ENCODE measurements at regions not wholly inside any gene's neighbourhood (a gene's known extent, or its start where the extent isn't known, plus 50 kb on each side); places are given as distances from the start of the nearest gene placed in this dataset.
"Not testable (repeated sequence)": the region's sequence is repeated elsewhere in the genome, so short reads cannot be mapped to it uniquely, and the experiment has no call there.

GRCh38 chr7:404812-405488 is 114.7 kb downstream of the PDGFA start:
- Histone ChIP-seq H3K36me3 (ENCODE audit: control insufficient read depth, insufficient read depth, low read length) (no peaks in the 10 kb centered on the region), H3K27me3 (ENCODE audit: control insufficient read depth, insufficient read depth, low read length) (no peaks in the 10 kb centered on the region; the same call in 1 of the 2 replicates), H3K27ac (ENCODE audit: low read depth, low read length) (no peak overlapping the region), H3K4me1 (ENCODE audit: control insufficient read depth, insufficient read depth, low read length) (peaks cover 6% of the 10 kb centered on the region; the same call in 1 of the 2 replicates), H3K4me3 (ENCODE audit: low read depth, low read length) (no peak overlapping the region), H3K9ac (ENCODE audit: low read length) (no peak overlapping the region), H3K9me3 (ENCODE audit: control insufficient read depth, insufficient read depth, low read depth, low read length) (peaks cover 17% of the 10 kb centered on the region)

GRCh38 chr7:405489-406211 is 114.0 kb downstream of the PDGFA start:
- Histone ChIP-seq H3K9me3 (ENCODE audit: control insufficient read depth, insufficient read depth, low read depth, low read length) (peaks cover 10% of the 10 kb centered on the region; the same call in 1 of the 2 replicates), H3K27ac (ENCODE audit: low read depth, low read length) (no peak overlapping the region), H3K36me3 (ENCODE audit: control insufficient read depth, insufficient read depth, low read length) (no peaks in the 10 kb centered on the region), H3K27me3 (ENCODE audit: control insufficient read depth, insufficient read depth, low read length) (no peaks in the 10 kb centered on the region; the same call in 1 of the 2 replicates), H3K9ac (ENCODE audit: low read length) (no peak overlapping the region), H3K4me3 (ENCODE audit: low read depth, low read length) (no peak overlapping the region), H3K4me1 (ENCODE audit: control insufficient read depth, insufficient read depth, low read length) (peaks cover 6% of the 10 kb centered on the region; the same call in 1 of the 2 replicates)

- no peaks in the 10 kb centered on the region for H3K36me3 ChIP-seq (ENCODE audit: control insufficient read depth, insufficient read depth, low read length)
- H3K4me1 ChIP-seq (ENCODE audit: control insufficient read depth, insufficient read depth, low read length), result peaks cover 6% of the 10 kb centered on the region; the same call in 1 of the 2 replicates
- H3K4me3 ChIP-seq (ENCODE audit: low read depth, low read length), result no peak overlapping the region
- no peak overlapping the region for H3K9ac ChIP-seq (ENCODE audit: low read length)
- H3K27ac ChIP-seq (ENCODE audit: low read depth, low read length), result no peak overlapping the region
- no peaks in the 10 kb centered on the region; the same call in 1 of the 2 replicates for H3K27me3 ChIP-seq (ENCODE audit: control insufficient read depth, insufficient read depth, low read length)
- no peaks in the 10 kb centered on the region for H3K9me3 ChIP-seq (ENCODE audit: control insufficient read depth, insufficient read depth, low read depth, low read length)
Observed at GRCh38 chr7:407721-408539, 111.7 kb downstream of the PDGFA start.

GRCh38 chr7:408751-409311 is 110.8 kb downstream of the PDGFA start:
- Histone ChIP-seq H3K4me1 (ENCODE audit: control insufficient read depth, insufficient read depth, low read length) (peaks cover 6% of the 10 kb centered on the region; the same call in 1 of the 2 replicates), H3K9ac (ENCODE audit: low read length) (no peak overlapping the region), H3K27me3 (ENCODE audit: control insufficient read depth, insufficient read depth, low read length) (no peaks in the 10 kb centered on the region; the same call in 1 of the 2 replicates), H3K9me3 (ENCODE audit: control insufficient read depth, insufficient read depth, low read depth, low read length) (no peaks in the 10 kb centered on the region), H3K4me3 (ENCODE audit: low read depth, low read length) (no peak overlapping the region), H3K27ac (ENCODE audit: low read depth, low read length) (no peak overlapping the region), H3K36me3 (ENCODE audit: control insufficient read depth, insufficient read depth, low read length) (no peaks in the 10 kb centered on the region)

GRCh38 chr7:409339-410281 is 110.0 kb downstream of the PDGFA start:
- Histone ChIP-seq H3K27me3 (ENCODE audit: control insufficient read depth, insufficient read depth, low read length) (no peaks in the 10 kb centered on the region; the same call in 1 of the 2 replicates), H3K4me1 (ENCODE audit: control insufficient read depth, insufficient read depth, low read length) (peaks cover 6% of the 10 kb centered on the region; the same call in 1 of the 2 replicates), H3K9ac (ENCODE audit: low read length) (no peak overlapping the region), H3K36me3 (ENCODE audit: control insufficient read depth, insufficient read depth, low read length) (no peaks in the 10 kb centered on the region), H3K4me3 (ENCODE audit: low read depth, low read length) (no peak overlapping the region), H3K9me3 (ENCODE audit: control insufficient read depth, insufficient read depth, low read depth, low read length) (no peaks in the 10 kb centered on the region), H3K27ac (ENCODE audit: low read depth, low read length) (no peak overlapping the region)

- Histone ChIP-seq H3K27ac (ENCODE audit: low read depth, low read length) (no peak overlapping the region), H3K9ac (ENCODE audit: low read length) (no peak overlapping the region), H3K9me3 (ENCODE audit: control insufficient read depth, insufficient read depth, low read depth, low read length) (no peaks in the 10 kb centered on the region), H3K4me1 (ENCODE audit: control insufficient read depth, insufficient read depth, low read length) (peaks cover 6% of the 10 kb centered on the region; the same call in 1 of the 2 replicates), H3K27me3 (ENCODE audit: control insufficient read depth, insufficient read depth, low read length) (no peaks in the 10 kb centered on the region), H3K4me3 (ENCODE audit: low read depth, low read length) (no peak overlapping the region), H3K36me3 (ENCODE audit: control insufficient read depth, insufficient read depth, low read length) (no peaks in the 10 kb centered on the region)
Observed at GRCh38 chr7:410395-410910, 109.2 kb downstream of the PDGFA start.

- H3K4me3 ChIP-seq (ENCODE audit: low read depth, low read length); H3K9me3 ChIP-seq (ENCODE audit: control insufficient read depth, insufficient read depth, low read depth, low read length); H3K9ac ChIP-seq (ENCODE audit: low read length); H3K27ac ChIP-seq (ENCODE audit: low read depth, low read length); H3K4me1 ChIP-seq (ENCODE audit: control insufficient read depth, insufficient read depth, low read length); H3K36me3 ChIP-seq (ENCODE audit: control insufficient read depth, insufficient read depth, low read length); H3K27me3 ChIP-seq (ENCODE audit: control insufficient read depth, insufficient read depth, low read length): not testable (repeated sequence)
Observed at GRCh38 chr7:411116-411515, 108.5 kb downstream of the PDGFA start.

GRCh38 chr7:411677-412312 is 107.9 kb downstream of the PDGFA start:
- Histone ChIP-seq H3K4me3 (ENCODE audit: low read depth, low read length) (no peak overlapping the region), H3K9ac (ENCODE audit: low read length) (no peak overlapping the region), H3K36me3 (ENCODE audit: control insufficient read depth, insufficient read depth, low read length) (no peaks in the 10 kb centered on the region), H3K4me1 (ENCODE audit: control insufficient read depth, insufficient read depth, low read length) (no peaks in the 10 kb centered on the region), H3K27ac (ENCODE audit: low read depth, low read length) (no peak overlapping the region), H3K27me3 (ENCODE audit: control insufficient read depth, insufficient read depth, low read length) (no peaks in the 10 kb centered on the region), H3K9me3 (ENCODE audit: control insufficient read depth, insufficient read depth, low read depth, low read length) (no peaks in the 10 kb centered on the region)

- H3K9me3 ChIP-seq (ENCODE audit: control insufficient read depth, insufficient read depth, low read depth, low read length), result peaks cover 3% of the 10 kb centered on the region
- no peaks in the 10 kb centered on the region for H3K36me3 ChIP-seq (ENCODE audit: control insufficient read depth, insufficient read depth, low read length)
- no peak overlapping the region for H3K27ac ChIP-seq (ENCODE audit: low read depth, low read length)
- H3K4me1 ChIP-seq (ENCODE audit: control insufficient read depth, insufficient read depth, low read length), result no peaks in the 10 kb centered on the region
- H3K27me3 ChIP-seq (ENCODE audit: control insufficient read depth, insufficient read depth, low read length), result no peaks in the 10 kb centered on the region
- no peak overlapping the region for H3K9ac ChIP-seq (ENCODE audit: low read length)
- H3K4me3 ChIP-seq (ENCODE audit: low read depth, low read length), result no peak overlapping the region
Observed at GRCh38 chr7:412313-412710, 107.3 kb downstream of the PDGFA start.
